Nucleus accumbens (tissue), 56 donors: ENCODE measurements at regions not wholly inside any gene's neighbourhood (a gene's known extent, or its start where the extent isn't known, plus 50 kb on each side); places are given as distances from the start of the nearest gene placed in this dataset.
"Not testable (repeated sequence)": the region's sequence is repeated elsewhere in the genome, so short reads cannot be mapped to it uniquely, and the experiment has no call there.

ENCODE experiments used
- DNase-seq, 56 donors: peaks; one replicate each; lab custom pipeline; 2025; lab: John Stamatoyannopoulos, UW

DNA sequence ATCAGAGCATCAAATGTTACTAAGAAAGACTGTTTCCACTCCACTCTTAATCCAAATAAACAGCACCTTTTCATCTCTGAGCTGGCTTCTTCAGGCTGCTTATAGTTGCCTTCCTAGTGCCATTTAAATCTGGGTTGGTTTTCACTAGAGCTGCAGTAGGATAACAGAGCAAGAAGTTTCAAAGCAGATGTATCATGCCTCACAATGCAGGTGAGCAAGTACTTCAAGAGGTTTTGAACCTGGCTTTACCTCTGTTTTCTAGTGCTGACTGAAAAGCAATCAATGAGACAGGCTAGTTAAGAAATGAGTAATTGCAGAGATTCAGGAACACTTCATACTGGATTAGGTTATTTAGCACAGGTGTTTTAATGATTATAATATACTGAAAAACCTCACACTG is 147.7 kb upstream of the SATB1 start:
- no peak for DNase-seq

DNA sequence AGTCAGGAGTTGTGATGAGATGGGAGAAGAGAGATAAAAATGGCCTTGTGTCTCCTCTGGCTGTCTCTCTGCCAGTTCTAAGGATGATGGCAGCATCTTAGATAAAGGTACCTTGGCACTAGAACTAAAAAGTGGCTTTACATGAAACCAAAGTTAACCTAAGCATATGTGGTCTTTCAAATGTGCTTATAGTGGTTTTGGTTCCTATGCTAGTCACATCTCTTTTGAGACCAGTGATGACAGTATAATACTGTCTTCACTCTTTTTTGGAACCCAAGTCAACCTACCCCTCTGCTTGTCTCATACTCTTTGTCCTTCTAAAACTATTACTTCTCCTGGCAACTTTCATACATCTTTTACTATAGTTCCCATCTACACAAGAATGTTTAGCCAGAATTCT is 142.2 kb upstream of the SATB1 start:
- DNase-seq: no peak

DNA sequence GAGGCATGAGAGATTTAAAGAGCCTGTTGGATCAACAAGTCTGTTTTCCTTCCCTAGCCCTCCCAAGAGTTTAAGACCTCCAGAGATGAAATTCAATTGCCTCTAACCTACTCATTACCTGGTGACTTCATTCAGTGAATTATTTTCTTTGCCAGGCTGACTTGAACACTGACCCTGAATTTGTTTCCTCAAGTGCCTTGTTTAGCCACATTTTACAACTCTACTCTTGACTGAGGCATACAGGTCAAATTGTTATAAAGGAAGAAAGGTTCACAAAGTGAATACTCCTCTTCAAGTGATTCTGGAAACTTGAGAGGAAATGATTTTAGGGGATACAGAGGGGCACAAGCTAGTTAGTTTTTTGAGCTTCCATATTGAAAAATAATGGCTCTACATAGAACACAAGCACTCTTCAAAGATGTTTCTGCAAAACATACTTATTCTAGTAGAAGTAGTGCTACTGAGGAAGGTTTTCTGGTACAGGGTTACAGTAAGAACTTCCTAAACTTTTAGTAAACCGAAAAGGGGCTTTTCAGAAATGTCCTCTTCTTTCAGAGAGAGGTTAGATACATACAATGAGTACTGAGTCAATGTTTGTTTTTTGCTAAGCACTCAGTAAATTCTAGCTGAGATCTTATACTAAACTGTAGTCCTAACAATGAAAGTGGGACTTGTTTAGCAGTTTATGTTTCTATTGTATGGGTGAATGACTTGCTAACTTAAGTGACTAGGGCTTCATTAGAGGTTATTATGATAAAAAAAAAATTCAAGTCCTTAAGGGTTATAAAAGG is 137.4 kb upstream of the SATB1 start:
- DNase-seq: no peak

DNA sequence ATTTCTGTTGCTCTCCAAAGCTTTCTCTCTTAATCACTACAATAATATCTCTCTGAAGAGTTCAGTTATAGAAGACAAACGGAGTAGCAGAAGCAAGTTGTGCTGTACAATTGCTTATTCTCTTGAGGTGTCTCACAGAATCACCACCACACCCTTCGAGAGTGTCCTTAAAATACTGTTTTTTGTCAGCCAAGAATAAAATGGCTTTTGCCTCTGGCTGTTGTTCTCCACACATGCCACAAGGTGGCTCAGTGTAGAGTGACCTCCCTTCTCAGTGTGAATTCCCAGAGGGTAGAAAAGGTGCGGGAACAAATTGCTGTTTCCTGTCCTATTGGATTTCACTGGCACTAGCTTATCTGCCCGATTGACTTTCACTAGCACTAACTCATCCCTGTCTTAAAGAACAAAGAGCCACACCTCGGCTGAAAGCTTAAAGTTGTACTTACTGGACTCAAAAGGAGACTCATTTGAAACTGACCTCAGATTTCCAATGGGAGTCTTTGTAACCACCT is 134.2 kb upstream of the SATB1 start:
- DNase-seq: peak in 4 of 56 donors; percentile 0 to 2 (median 0)

DNA sequence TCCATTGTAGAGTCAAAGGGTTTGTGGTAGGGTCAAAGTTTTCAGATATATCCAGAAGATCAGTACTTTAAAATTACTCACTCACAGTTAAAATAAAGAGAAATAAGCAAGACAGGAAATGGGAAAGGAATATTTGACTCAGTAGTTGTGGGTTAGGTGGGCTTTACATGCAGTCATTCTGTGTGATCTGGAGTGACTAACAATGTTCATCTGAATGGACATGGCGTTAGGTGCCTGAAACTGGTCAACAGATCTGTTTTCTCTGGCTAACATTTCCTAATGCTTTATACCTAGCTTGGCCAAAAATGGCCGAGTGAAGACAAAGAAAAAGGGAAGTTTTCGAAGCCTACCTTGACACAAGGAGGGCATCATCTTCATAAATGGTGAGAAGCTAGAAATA is 133.4 kb upstream of the SATB1 start:
- no peak for DNase-seq

DNA sequence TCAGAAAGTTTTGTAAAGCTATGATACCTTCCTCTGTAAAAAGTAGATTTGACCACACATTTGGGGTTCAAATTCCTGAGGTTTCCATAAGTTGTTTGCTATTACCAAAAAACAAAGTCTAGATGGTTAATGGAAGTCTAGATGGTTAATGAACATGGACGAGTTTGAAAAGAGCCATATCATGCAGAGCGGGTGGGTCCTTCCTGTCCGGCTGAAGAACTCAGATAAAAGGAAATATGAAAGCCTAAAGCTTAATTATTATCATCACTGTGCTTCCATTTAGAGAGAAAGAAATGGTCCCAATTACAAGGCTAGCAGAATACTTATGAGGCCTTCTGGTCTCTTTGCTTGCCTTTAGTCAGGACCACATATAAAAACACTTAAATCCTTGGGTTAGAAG is 132.1 kb upstream of the SATB1 start:
- no peak for DNase-seq

DNA sequence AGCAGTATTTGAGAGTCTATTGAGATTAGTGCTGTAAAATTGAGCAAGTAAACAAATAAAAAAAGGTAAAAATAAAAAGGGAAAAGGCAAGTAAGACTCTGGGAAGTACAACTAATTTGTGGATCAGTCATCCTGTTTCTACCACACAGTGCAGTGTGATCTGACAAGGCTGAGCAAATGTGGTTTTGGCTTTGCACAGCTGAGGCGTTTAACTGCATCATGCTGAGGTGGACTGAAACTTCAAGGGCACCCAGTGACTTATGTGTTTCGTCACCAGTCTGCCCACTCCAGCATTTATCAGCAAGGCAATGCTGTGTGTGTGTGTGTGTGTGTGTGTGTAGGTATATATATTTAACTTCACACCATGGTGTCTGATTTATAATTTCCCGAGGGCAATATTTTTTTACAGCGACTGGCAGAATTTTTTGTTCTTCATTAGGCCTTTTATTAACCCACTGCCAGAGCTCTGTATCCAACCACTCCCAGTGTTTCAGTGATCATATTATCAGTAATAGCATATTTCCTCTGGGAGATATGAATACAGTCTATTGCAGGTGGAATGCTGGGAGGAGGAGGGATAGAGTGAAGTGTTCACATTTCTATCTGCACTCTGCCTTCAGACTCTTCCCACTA is 131.5 kb upstream of the SATB1 start:
- DNase-seq: no peak

DNA sequence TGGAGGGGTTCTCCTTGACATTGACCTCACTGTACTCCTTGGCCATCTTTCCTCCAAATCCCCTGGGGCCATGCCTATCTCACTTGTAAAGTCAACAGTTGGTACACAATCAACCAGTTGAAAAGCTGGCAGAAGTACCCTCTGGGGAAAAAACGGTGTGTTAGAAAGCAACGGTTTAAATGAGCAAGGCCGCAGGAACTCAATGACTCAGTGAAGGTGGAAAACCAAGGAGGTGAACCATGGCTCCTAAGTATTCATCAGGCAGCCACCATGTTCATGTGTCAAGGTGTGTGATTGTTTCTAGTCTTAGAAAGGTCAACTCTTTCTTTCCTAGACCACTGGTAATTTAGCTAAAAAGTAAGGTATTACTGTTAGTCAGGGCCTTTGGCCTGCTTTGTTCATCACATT is 130.9 kb upstream of the SATB1 start:
- no peak for DNase-seq

DNA sequence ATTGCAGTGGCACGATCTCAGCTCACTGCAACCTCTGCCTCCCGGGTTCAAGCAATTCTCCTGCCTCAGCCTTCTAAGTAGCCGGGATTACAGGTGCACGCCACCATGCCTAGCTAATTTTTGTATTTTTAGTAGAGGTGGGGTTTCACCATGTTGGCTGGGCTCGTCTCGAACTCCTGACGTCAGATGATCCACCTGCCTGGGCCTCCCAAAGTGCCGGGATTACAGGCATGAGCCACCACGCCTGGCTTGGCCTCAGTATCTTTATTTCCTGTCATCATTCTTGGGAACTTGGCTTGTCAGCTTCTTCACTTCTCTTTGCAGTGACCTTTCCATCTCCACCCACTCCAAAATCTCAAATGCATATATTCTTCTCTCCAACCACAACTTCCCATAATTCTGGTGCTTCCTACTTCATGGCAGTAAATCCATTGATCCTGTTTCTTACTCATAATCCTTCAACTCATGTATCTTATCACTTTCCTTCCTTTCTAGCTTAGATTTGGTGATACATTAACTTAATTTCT is 127.5 kb upstream of the SATB1 start:
- not testable (repeated sequence) for DNase-seq

DNA sequence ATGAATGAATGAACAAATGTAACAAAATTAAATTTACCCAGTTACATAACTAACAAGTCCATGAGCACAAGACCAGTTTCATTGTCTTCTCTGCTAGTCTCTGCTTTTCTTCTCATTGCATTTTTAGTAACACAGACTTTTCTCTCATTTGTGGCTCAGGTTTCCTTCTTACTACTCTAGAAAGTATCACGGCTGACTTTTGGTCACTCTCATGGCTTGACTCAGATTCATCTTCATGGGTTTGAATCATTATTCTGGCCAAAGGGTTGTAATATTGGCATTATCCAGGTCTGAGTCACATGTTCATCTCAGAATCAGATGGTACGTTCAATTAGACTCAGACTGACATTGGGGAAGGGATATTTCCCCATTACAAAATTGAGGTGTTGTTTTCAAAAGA is 121.5 kb upstream of the SATB1 start:
- no peak for DNase-seq

DNA sequence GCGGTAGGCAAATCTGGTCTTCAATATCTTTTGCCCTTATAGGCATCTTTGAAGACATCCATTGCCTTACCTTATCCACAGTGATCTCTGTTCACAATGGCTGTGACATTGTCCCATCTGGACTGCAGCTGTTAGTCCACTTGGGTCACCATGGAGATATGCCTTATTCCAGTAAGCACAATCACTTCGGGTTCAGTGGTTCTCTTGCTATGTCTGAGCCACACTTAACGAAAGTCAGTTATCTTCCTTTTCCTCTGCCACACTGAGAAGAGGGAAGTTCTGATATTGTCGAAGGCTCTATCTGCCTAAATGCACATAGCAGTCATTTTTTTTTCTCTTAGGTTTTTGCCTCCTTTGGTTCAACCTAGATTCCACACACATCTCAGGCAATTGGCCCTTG is 119.0 kb upstream of the SATB1 start:
- DNase-seq: no peak

DNA sequence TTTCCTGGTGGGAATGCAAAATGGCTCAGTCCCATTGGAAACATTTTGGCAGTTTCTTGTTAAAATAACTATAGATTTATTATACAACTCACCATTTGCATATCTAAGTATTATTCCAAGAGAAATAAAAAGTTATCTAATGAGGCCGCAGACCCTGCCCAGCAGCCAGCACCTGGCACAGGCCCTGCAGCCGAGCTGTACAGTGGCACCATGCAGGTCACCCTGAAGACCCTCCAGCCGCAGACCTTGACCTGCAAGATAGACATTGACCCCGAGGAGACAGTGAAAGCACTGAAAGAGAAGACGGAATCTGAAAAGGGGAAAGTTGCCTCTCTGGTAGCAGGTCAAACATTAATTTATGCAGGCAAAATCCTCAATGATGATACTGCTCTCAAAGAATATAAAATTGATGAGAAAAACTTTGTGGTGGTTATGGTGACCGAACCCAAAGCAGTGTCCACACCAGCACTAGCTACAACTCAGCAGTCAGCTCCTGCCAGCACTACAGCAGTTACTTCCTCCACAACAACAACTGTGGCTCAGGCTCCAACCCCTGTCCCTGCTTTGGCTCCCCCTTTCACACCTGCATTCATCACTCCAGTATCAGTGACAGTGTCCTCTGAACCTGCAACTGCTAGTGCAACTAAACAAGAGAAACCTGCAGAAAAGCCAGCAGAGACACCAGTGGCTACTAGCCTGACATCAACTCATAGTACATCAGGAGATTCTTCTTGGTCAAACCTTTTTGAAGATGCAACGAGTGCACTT is 113.5 kb upstream of the SATB1 start:
- no peak for DNase-seq

DNA sequence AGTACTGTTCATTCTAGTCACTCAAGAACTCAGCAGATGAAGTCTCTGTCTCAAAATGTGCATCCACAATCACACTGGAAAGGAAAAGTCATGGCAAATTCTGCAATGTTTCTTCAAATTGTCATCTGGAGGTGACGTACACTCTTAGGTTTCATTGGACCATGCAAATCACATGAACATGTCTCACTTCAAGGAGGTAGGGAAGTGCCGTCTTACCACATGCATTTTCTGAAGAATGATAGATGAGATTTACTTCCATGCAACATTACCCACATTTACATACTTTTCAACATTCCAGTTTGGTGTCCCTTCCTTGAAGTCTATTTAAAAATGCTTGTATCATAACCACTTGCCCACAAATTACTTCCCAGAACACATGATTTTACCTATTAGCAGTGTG is 107.9 kb upstream of the SATB1 start:
- DNase-seq: no peak

DNA sequence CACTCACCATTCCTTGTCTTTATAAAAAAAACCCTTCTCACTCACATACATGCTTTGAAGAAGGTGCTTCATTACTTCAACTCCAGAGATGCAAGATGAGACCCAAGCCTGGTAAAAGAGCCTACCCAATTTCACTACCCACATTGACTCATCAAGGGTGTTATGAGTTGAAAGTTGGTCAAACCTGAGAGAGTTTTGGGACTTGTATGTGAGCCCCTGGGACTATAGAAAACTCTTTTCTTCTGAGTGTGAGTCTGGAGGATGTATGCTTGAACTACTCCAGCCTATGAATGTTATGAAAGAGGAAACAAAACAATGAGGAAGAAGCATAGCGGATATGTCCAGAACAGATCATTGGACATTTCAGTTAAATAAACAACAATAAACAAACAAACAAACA is 106.5 kb upstream of the SATB1 start:
- no peak for DNase-seq

DNA sequence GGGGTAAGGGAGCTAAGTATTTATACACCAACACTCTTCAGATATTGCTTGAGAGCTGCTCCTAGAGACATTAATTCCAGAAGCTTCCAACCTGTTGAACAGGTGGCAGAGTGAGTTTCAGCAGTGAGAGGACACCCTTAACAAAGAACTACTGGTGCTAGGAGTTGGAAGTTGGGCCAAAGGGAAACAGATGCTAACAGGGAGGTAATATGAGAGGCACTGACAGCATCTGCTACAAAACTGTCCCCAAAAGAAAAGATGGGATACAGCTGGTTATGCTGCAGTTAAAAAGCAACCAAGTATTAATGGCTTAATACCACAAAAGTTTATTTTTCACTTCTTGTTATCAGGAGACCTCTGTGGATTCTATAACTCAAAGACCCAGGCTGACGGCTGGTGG is 104.5 kb upstream of the SATB1 start:
- DNase-seq: no peak

DNA sequence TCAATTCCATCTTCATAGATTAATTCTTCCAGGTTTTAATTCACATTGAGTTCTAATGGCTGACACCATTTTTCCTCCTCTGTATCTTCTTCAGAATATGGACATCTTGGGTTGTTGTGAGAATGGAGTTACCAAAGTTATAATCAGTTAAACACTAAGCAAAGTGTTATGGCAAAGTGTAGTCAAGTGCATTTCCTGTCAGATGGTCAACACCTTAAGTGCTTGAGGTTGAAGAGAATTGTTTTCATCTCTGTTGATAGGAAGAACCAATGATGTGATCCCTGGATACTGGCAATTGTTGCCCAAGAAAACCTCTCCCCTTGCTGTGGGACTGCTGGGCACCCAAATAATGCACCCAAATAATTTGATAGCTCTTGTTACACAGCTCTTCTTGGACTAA is 102.6 kb upstream of the SATB1 start:
- no peak for DNase-seq

DNA sequence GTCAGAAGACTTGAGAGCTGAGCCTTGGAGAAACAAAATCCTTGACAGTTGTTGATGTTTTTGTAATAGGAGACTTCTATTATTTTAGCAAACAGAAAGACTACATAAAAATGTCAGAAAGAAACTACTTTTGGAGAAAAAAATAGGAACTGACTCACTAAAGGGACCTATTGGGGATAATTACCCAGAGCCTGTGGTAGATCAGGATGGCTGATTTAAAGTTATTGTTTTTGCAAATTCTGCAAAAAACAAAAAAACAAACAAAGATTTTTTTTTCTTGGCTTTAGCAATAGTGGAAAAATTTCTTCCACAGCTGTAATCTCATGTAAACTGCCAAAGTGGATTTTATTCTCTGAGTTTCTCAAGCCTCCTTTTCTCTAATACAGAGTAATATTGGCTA is 101.5 kb upstream of the SATB1 start:
- DNase-seq: no peak

DNA sequence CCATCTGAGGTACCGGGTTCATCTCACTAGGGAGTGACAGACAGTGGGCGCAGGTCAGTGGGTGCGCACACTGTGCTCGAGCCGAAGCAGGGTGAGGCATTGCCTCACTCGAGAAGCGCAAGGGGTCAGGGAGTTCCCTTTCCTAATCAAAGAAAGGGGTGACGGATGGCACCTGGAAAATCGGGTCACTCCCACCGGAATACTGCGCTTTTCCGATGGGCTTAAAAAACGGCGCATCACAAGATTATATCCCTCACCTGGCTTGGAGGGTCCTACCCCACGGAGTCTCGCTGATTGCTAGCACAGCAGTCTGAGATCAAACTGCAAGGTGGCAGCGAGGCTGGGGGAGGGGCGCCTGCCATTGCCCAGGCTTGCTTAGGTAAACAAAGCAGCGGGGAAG is 91.0 kb upstream of the SATB1 start:
- DNase-seq: not testable (repeated sequence)

DNA sequence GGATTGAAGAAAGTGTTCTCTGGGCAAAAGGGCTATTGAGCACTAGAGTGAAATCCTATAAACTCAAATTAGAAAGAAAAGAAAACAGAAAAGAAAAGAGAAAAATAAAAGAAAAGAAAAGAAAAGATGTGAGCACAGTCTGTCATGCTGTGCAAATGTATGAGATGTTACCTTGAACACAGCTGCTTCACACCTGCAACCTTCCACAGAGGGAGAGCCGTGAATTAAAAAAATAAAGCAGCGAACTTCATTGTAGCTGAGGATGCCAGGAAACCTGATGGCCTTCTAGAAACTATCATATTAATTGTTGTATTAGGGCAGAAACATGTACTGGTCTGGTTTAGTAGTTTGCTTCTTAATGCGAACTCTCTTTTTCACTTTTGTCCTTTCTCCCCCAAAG is 88.0 kb upstream of the SATB1 start:
- DNase-seq: no peak

DNA sequence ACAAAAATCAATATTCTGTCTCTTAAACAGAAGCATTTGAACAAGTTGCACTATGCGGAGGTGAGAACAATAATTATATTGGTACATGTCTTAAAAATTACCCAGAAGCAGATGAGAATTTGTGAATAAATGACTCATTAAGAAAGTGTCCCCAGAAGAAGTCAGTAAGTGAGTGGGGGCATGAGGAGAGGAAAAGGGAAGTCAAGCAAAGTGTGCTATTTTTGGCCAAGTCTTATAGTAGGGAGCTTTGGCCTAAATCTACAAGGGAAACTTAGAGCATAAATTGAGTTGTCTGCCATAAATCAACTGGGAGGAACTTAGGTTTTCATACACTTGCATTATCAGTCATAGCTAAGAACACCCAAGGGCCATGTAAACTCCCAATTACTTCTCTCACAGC is 86.9 kb upstream of the SATB1 start:
- no peak for DNase-seq

DNA sequence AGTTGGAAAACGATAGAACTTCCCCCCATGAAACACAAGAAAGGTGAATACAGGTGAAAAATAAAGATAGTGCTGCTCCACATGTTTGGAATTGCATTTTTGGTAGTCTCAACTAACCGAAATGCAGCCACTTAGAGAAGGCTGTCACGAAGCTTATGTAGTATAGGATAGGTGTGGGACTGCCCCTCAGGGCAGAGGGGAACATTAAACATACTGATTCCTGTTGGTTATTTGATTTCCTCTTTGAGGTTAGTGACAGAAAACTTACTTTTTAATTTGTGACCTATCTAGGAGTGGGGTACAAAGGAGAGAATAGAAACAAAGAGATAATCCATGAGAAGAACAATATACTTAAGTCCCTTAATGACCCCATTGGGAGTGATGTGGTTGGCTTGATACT is 85.8 kb upstream of the SATB1 start:
- DNase-seq: no peak
